ENCODE measurements at regions not wholly inside any gene's neighbourhood (a gene's known extent, or its start where the extent isn't known, plus 50 kb on each side); places are given as distances from the start of the nearest gene placed in this dataset.

DNA sequence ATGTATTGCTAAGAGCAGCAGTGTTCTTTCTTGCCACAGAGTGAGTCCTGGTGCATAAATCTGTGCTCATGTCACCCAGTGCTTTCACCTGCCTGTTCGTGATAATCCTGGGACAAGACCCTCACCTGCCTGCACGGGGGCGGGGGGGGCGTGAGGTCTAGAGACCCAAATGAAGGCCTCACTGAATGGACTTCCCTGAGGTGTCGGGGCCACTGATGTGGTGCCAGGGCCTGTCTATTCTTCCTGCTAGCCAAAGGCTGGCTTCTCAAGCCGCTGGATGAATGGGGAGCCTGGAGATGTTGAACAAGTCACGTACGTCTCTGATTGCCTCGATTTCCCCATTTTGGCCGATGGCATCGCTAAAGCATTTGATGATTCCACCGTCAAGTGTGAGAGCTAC is 118.8 kb upstream of the IRF2BP2 start:
- Histone ChIP-seq H3K4me3 (replicated peaks; ENCODE audit: low read depth, low read length) (no peak overlapping the region), H3K27me3 (replicated peaks; ENCODE audit: control insufficient read depth, insufficient read depth, low read length) (no peaks in the 10 kb centered on the region), H3K36me3 (ENCODE audit: control insufficient read depth, insufficient read depth, low read length) (no peaks in the 10 kb centered on the region)
- TF ChIP-seq, protein P1, sequence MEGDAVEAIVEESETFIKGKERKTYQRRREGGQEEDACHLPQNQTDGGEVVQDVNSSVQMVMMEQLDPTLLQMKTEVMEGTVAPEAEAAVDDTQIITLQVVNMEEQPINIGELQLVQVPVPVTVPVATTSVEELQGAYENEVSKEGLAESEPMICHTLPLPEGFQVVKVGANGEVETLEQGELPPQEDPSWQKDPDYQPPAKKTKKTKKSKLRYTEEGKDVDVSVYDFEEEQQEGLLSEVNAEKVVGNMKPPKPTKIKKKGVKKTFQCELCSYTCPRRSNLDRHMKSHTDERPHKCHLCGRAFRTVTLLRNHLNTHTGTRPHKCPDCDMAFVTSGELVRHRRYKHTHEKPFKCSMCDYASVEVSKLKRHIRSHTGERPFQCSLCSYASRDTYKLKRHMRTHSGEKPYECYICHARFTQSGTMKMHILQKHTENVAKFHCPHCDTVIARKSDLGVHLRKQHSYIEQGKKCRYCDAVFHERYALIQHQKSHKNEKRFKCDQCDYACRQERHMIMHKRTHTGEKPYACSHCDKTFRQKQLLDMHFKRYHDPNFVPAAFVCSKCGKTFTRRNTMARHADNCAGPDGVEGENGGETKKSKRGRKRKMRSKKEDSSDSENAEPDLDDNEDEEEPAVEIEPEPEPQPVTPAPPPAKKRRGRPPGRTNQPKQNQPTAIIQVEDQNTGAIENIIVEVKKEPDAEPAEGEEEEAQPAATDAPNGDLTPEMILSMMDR (IDR thresholded peaks at IDR 0.05; ENCODE audit: insufficient read depth, low read length, poor library complexity, severe bottlenecking) = no peak
- no peak for DNase-seq (ENCODE audit: extremely low read depth, insufficient read length)

DNA sequence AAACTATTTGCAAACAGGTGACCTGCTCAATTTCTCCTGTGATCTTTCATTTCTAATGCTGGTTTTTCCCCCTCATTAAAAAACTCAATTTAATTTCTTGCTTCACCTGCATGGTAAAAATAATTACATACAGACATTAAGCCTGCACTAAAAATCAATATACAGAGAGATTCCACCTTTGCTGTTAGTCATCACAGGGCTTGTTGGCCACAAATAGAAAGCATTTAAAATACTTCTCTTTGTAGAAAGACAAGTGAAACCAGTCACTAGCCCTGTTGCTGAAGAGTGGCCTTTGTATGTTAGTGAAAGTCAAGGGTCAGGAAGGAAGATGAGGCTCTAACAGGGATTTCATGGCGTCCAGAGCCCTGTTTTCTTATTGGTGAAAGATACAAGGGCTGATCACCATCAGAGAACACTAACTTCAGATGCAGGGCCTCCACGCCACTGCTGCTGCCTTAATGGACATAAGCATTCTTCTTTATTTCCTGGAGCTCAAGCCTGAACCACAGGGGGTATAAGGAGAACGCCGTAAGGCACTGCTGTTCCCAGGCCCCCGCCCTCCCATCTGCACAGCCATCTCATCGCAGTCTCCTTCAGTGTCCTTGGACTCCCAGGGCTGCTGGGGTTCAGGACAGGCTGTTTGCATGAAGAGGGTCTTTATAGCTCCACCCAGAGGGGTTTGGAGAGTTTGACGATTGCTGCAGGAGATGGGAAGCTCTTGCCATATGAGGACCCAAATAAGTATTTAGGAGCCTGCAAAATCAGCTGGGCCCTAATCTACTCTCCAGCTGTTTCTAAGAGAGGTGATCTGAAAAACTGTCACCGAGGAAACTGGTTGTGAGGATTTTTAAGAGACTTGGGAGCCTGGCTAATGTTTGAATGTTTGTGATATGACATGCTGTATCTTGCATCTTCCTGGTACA is 117.3 kb upstream of the IRF2BP2 start:
- TF ChIP-seq, protein P1 (IDR thresholded peaks at IDR 0.05; ENCODE audit: insufficient read depth, low read length, poor library complexity, severe bottlenecking) = no peak
- peak; percentile 39 for DNase-seq (ENCODE audit: extremely low read depth, insufficient read length)
- Histone ChIP-seq H3K4me3 (replicated peaks; ENCODE audit: low read depth, low read length) (no peak overlapping the region), H3K27me3 (replicated peaks; ENCODE audit: control insufficient read depth, insufficient read depth, low read length) (no peaks in the 10 kb centered on the region), H3K36me3 (ENCODE audit: control insufficient read depth, insufficient read depth, low read length) (no peaks in the 10 kb centered on the region)

DNA sequence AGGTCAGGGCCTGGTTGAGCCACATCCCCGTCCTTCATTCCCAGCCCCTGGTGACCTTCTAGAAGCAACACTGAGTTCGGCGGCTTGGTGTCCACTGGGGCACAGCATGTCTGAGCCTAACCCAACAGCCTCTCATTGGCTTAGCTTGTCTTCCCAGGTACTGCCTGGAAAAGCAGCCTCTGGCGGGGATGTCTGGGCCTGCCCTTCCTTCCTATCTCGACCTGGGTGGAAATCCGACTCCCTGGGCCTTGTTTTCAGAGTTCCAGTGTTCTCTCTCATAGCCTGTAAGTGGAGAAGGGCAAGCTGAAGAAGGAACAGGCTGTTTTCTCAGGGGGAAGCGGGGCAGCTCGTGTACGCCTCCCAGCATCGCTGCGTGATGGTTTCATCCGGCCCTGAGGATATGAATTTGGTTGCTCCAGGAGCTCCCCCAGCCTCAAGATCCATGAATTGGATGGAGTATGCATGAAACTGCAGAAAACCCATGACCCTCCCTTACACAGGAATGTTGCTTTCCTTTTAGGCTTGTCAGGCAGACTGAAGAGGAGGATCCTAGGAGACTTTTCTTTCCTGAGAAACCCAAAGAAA is 116.5 kb upstream of the IRF2BP2 start:
- DNase-seq (ENCODE audit: extremely low read depth, insufficient read length) = no peak
- H3K4me3 ChIP-seq (replicated peaks; ENCODE audit: low read depth, low read length) = no peak overlapping the region

DNA sequence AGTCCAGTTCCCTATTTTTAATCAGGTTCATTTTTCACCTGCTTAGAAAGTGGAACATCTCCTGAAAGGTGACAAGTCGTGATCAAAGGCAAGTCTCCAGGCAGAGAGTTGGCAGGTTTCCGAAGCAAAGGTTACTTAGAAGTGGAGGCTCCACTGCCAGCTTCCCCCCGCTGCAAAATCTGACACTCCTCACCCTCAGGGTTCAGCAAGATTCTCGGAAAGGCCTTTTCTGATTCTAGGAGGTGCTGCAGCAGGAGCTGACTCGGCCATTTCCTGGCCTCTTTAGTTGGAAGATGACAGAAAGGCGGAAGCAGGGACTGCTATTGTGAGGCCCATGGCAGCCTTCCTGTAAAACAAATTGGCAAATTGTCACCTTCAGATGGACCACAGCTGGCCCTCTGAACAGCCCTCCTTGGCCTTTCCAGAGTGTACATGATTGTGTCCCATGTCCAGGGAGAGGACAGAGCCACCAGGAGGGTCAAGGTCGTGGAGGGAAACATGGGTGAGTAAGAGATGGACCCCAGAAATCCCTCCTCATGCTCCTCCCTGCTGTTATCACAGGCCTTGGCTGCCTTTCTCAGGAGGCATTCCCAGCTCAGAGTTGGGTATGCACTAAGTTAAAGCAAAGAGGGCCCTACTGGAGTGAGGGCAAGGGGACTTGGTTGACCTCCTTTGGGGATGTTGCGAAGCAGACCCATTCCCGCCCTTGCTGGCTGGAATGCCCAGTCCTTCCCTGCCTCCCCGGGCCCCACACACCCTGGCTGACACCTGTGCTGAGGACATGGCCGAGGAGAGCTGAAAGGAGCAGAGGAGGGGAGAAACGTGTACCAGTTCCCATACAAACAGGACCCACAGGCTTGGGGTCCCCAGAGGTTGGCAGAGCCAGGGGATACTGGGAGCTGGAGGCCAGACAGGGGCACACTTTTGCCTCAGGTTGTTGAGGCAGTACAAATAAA is 115.5 kb upstream of the IRF2BP2 start:
- Histone ChIP-seq H3K4me3 (replicated peaks; ENCODE audit: low read depth, low read length) (no peak overlapping the region), H3K36me3 (ENCODE audit: control insufficient read depth, insufficient read depth, low read length) (no peaks in the 10 kb centered on the region), H3K27me3 (replicated peaks; ENCODE audit: control insufficient read depth, insufficient read depth, low read length) (no peaks in the 10 kb centered on the region)
- no peak for DNase-seq (ENCODE audit: extremely low read depth, insufficient read length)
- TF ChIP-seq, protein P1 (IDR thresholded peaks at IDR 0.05; ENCODE audit: insufficient read depth, low read length, poor library complexity, severe bottlenecking) = no peak

More for the DNA sequence above, 116.5 kb upstream of the IRF2BP2 start:
- Histone ChIP-seq H3K27me3 (replicated peaks; ENCODE audit: control insufficient read depth, insufficient read depth, low read length) (no peaks in the 10 kb centered on the region), H3K36me3 (ENCODE audit: control insufficient read depth, insufficient read depth, low read length) (no peaks in the 10 kb centered on the region)
- TF ChIP-seq, protein P1 (IDR thresholded peaks at IDR 0.05; ENCODE audit: insufficient read depth, low read length, poor library complexity, severe bottlenecking) = no peak

DNA sequence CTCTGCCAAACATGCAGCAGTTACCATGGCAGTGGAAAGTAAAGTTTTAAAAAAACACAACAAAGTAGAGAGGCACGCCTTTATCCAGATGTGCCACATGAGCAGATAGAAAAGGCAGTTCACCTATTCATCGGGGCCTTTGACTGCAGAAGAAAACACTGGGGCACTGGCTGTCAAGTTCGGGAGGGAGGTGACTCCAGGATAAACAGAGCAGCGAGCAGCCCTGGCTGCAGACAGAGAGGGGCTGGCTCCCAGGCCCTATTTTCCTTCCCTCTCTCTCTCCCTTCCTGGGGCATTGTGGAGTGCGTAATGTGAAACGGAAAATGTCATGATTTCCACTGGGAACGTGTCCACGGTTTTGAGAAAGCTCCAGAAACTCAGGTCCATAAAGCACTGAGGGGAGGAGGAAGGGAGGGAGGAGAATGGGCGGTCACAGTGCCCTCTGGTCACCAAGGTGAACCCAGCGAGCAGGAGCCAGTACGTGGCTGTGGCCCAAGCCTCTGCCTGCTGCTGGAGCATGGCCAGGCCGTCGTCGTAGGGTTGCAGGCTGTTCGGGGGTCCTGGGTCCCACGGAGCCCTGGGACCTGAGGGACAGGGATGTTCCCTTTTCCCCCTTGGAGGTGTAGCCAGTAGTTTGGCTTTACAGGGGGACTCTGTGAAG is 114.7 kb upstream of the IRF2BP2 start:
- TF ChIP-seq, protein P1 (IDR thresholded peaks at IDR 0.05; ENCODE audit: insufficient read depth, low read length, poor library complexity, severe bottlenecking) = no peak
- Histone ChIP-seq H3K4me3 (replicated peaks; ENCODE audit: low read depth, low read length) (no peak overlapping the region), H3K36me3 (ENCODE audit: control insufficient read depth, insufficient read depth, low read length) (no peaks in the 10 kb centered on the region), H3K27me3 (replicated peaks; ENCODE audit: control insufficient read depth, insufficient read depth, low read length) (no peaks in the 10 kb centered on the region)
- peak; percentile 24 for DNase-seq (ENCODE audit: extremely low read depth, insufficient read length)

Data from GM06990 (cell line).